HFFc6 (cell line): ENCODE measurements at regions not wholly inside any gene's neighbourhood (a gene's known extent, or its start where the extent isn't known, plus 50 kb on each side); places are given as distances from the start of the nearest gene placed in this dataset.

ENCODE experiments used
- DNase-seq: peaks from one replicate; pipeline ENCODE4 v3.0.0-alpha.2; 2018
- H3K27ac Mint-ChIP-seq: 2 replicates; pipeline ENCODE4 v1.8.0; 2020; ENCODE audit warnings: mild to moderate bottlenecking, mixed read lengths
- H3K27me3 Mint-ChIP-seq: 2 replicates; pipeline ENCODE4 v1.8.0; 2021; ENCODE audit warnings: mild to moderate bottlenecking, moderate library complexity, mixed read lengths; ENCODE audit not compliant: insufficient read depth
- H3K36me3 Mint-ChIP-seq: 2 replicates; pipeline ENCODE4 v1.8.0; 2021; ENCODE audit warnings: low read depth, mixed read lengths
- H3K4me1 Mint-ChIP-seq: 2 replicates; pipeline ENCODE4 v1.8.0; 2020; ENCODE audit warnings: low read depth, mixed read lengths
- H3K4me3 Mint-ChIP-seq: 2 replicates; pipeline ENCODE4 v1.8.0; 2020; ENCODE audit warnings: mild to moderate bottlenecking, moderate library complexity, mixed read lengths
- H3K9me3 Mint-ChIP-seq: 2 replicates; pipeline ENCODE4 v1.8.0; 2020; ENCODE audit warnings: mild to moderate bottlenecking, mixed read lengths
- TF ChIP-seq, protein P1 (sequence below): fragments of 200-600 bp; sonication (generic); IDR thresholded peaks from 2 replicates; pipeline ENCODE4 v1.5.0; 2021; ENCODE audit warnings: antibody characterized with exemption, mild to moderate bottlenecking

DNA sequence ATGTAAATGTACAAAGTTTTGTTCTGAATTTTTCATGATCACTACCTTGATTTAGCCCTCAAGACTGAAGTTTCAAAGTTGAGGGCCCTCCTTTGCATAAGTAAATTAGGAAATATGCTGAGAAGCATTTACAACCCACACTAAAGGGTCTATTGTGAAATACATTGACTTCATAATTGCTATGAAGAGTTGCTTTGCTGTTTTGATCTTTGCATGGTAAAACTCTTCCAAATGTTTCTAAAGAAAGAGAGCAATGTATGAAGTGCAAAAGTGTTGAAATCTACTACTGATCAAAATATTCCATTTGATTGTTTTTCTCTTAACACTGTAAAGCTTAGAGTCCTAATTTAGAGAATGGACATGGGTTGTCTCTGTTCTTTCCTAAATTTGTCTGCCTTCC, 77.2 kb downstream of the C7orf25 start:
- no peak for DNase-seq
- no peaks in the 10 kb centered on the region for H3K36me3 Mint-ChIP-seq
- peaks cover 16% of the 10 kb centered on the region for H3K4me1 Mint-ChIP-seq
- no peaks in the 10 kb centered on the region for H3K9me3 Mint-ChIP-seq
- H3K27me3 Mint-ChIP-seq = peaks cover 15% of the 10 kb centered on the region
- no peak overlapping the region for H3K4me3 Mint-ChIP-seq
- TF ChIP-seq, protein P1, sequence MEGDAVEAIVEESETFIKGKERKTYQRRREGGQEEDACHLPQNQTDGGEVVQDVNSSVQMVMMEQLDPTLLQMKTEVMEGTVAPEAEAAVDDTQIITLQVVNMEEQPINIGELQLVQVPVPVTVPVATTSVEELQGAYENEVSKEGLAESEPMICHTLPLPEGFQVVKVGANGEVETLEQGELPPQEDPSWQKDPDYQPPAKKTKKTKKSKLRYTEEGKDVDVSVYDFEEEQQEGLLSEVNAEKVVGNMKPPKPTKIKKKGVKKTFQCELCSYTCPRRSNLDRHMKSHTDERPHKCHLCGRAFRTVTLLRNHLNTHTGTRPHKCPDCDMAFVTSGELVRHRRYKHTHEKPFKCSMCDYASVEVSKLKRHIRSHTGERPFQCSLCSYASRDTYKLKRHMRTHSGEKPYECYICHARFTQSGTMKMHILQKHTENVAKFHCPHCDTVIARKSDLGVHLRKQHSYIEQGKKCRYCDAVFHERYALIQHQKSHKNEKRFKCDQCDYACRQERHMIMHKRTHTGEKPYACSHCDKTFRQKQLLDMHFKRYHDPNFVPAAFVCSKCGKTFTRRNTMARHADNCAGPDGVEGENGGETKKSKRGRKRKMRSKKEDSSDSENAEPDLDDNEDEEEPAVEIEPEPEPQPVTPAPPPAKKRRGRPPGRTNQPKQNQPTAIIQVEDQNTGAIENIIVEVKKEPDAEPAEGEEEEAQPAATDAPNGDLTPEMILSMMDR = no peak
- no peak overlapping the region for H3K27ac Mint-ChIP-seq

DNA sequence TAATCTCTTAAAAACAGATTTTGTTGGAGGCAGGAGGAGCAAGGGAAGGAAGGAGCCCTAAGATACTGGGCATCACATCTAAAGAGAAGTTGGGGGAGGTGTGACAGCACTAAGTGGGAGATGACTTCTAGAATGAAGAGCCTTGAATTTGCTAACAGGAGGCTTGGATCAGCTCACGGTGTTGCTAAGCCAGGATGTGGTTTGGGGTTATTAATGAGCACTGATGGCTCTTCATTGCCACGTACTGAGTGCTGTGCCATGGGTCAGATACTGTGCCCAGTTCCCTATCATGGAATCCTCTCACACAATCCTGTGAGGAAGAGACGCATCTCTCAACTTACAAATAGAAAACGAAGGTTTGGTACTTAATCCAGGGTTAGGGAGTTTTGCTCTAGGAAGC, 78.5 kb downstream of the C7orf25 start:
- TF ChIP-seq, protein P1 = no peak
- Mint-ChIP-seq H3K36me3 (no peaks in the 10 kb centered on the region), H3K4me3 (no peak overlapping the region), H3K27me3 (peaks cover 11% of the 10 kb centered on the region), H3K27ac (no peak overlapping the region), H3K9me3 (no peaks in the 10 kb centered on the region), H3K4me1 (peaks cover 16% of the 10 kb centered on the region)
- DNase-seq = no peak

DNA sequence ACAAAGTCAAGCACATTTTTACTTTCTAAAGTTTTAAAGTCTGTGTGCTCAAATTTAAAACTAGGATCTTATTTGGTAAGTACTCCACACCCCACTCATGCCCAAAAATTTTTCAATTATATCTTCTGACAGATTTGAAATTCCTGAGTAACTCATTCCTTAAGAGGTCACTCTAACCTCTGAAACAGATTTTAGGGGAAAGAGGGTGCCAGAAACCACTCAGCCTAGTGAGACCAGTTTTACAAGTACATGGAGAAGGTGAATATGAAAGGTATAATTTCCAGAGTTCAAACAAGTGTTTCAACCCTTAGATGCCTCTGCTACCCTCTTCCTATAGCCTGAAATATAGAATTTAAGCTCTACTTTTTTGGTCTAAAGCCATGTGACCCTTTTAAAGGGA, 79.2 kb downstream of the C7orf25 start:
- TF ChIP-seq, protein P1 = no peak
- H3K27me3 Mint-ChIP-seq = peaks cover 11% of the 10 kb centered on the region
- H3K4me1 Mint-ChIP-seq = peaks cover 16% of the 10 kb centered on the region
- no peak overlapping the region for H3K27ac Mint-ChIP-seq
- H3K36me3 Mint-ChIP-seq = no peaks in the 10 kb centered on the region
- no peaks in the 10 kb centered on the region for H3K9me3 Mint-ChIP-seq
- DNase-seq = no peak
- no peak overlapping the region for H3K4me3 Mint-ChIP-seq

DNA sequence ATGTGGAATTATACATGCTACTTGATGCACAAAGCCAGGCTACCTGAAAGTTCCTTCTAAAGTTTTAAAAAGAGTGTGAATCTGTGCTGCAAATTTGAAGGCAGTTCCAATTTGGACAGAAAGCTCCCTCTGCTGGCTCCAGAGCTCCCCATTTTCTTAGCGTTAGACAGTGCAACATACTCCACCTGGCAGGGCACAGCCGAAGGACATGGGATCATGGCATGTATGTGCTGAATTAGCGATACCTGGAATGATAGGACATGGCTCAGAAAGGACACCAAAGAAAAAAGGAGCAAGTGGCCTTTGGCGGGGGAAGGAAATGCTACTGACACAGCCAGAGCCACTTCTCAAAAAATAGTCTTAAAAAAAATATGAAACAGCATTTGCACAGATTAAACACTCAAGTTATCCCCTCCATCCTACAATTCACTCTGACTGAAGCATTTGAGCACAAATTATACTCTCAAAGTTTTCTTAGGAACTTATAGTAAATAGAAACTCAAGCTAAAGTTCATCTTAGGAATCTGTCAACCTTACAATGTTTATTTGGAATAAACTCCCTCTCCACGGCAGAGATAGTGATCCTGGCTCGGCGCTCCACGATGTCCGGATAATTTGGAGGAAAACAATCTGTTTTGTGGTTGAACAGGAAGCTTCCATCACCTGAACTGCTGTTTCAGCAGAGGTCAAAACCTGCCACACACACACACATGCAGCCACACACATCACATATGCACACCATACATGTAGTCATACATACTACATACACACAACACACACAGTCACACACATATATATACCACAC, 80.0 kb downstream of the C7orf25 start:
- Mint-ChIP-seq H3K27me3 (peaks cover 11% of the 10 kb centered on the region), H3K36me3 (no peaks in the 10 kb centered on the region), H3K27ac (no peak overlapping the region), H3K9me3 (no peaks in the 10 kb centered on the region), H3K4me3 (no peak overlapping the region), H3K4me1 (peaks cover 16% of the 10 kb centered on the region)
- no peak for DNase-seq
- TF ChIP-seq, protein P1 = peak; percentile 75

DNA sequence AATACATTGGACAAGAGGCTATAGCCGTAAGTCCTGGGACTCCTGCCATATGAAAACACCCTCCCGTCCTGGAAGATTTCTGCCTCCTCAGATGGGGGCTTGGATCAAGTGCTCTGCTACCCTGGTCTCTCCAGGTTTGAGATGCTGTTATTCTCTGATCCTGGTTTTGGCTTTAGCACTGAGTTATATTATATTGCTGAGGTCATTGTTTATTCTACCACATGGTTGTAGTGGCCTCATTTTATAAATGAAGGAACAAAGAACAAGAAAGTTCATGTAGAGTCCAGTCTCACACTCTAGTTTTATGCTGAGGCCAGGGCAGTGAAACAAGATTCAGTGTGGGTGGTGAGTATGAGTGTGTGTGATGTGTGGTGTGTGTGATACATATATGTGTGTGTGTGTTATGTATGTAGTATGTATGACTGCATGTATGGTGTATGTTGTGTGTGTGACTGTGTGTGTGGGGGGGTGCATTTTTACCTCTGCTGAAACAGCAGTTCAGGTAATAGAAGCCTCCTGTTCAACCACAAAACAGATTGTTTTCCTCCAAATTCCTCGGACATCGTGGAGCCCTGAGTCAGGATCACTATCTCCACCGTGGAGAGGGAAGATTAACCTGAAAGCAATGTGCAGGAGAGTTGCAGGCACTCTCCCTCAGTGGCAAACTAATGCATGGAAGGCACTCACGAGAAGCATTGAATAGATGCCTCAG, 80.7 kb downstream of the C7orf25 start:
- H3K27ac Mint-ChIP-seq = no peak overlapping the region
- DNase-seq = no peak
- peaks cover 11% of the 10 kb centered on the region for H3K27me3 Mint-ChIP-seq

More for the DNA sequence above, 80.7 kb downstream of the C7orf25 start:
- no peaks in the 10 kb centered on the region for H3K36me3 Mint-ChIP-seq
- no peak overlapping the region for H3K4me3 Mint-ChIP-seq
- H3K9me3 Mint-ChIP-seq = no peaks in the 10 kb centered on the region
- TF ChIP-seq, protein P1 = no peak
- H3K4me1 Mint-ChIP-seq = peaks cover 16% of the 10 kb centered on the region
